ENCODE measurements at regions not wholly inside any gene's neighbourhood (a gene's known extent, or its start where the extent isn't known, plus 50 kb on each side); places are given as distances from the start of the nearest gene placed in this dataset.

GRCh38 chr5:61901997-61902396 is 404.0 kb upstream of the KIF2A start:
- Mint-ChIP-seq H3K4me1 (no peaks in the 10 kb centered on the region), H3K4me3 (no peak overlapping the region), H3K9me3 (no peaks in the 10 kb centered on the region), H3K27me3 (peaks cover 3% of the 10 kb centered on the region), H3K36me3 (no peaks in the 10 kb centered on the region), H3K27ac (no peak overlapping the region)
- no peak for ATAC-seq (ENCODE audit: low read depth)
- POLR2A ChIA-PET = no interaction called here
- no peak for DNase-seq

- no peak for DNase-seq
- H3K27ac Mint-ChIP-seq = no peak overlapping the region
- H3K9me3 Mint-ChIP-seq = no peaks in the 10 kb centered on the region
- ATAC-seq (ENCODE audit: low read depth) = no peak
- peaks cover 3% of the 10 kb centered on the region for H3K27me3 Mint-ChIP-seq
- no peak overlapping the region for H3K4me3 Mint-ChIP-seq
- no peaks in the 10 kb centered on the region for H3K4me1 Mint-ChIP-seq
- H3K36me3 Mint-ChIP-seq = no peaks in the 10 kb centered on the region
- POLR2A ChIA-PET = no interaction called here
Observed at GRCh38 chr5:61904730-61905129, 401.3 kb upstream of the KIF2A start.

DNA sequence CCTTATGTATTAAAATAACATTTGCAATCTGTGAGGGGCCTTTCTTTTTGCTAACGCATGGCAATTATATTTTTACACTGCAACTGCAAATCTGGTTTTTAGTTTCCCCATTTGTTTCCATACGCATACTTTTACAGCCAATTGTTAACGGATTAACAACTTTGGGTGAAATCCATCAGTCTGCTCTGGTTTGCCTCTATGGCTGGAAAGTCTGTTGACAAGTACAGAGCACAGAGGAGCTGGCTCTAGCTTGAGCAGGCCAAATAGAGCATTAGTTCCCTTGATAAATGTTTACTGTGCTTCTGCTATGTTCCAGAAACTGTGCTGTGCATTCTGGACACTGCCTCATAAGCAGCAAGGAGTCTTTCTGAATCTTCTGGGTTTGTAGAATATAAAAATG is 400.4 kb upstream of the KIF2A start:
- Mint-ChIP-seq H3K36me3 (no peaks in the 10 kb centered on the region), H3K4me1 (no peaks in the 10 kb centered on the region), H3K27ac (no peak overlapping the region), H3K4me3 (no peak overlapping the region), H3K27me3 (peaks cover 3% of the 10 kb centered on the region), H3K9me3 (no peaks in the 10 kb centered on the region)
- ATAC-seq (ENCODE audit: low read depth) (no peak), DNase-seq (no peak)
- POLR2A ChIA-PET = no interaction called here

DNA sequence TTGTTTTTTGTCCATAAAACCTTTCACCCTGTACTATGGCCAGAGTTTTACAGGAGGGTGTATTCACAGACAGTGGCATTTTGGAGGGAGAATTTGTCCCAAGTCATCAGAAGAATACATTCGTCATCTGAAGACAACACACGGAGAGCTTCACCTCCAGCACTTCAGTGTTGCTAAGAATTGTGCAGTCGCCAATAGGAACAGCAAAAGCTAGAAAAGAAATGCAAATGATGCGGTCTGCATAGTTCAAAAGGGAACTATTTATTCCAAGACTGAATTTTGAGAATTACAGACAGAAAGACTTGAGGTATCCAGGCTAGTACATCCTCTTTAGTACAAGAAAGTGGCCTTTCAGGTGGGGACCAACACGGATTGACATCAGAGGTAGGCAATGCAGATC is 399.2 kb upstream of the KIF2A start:
- POLR2A ChIA-PET = no interaction called here
- ATAC-seq (ENCODE audit: low read depth) = no peak
- no peaks in the 10 kb centered on the region for H3K36me3 Mint-ChIP-seq

GRCh38 chr5:61907995-61908394 is 398.0 kb upstream of the KIF2A start:
- Mint-ChIP-seq H3K27ac (no peak overlapping the region), H3K4me3 (no peak overlapping the region), H3K27me3 (no peaks in the 10 kb centered on the region), H3K36me3 (no peaks in the 10 kb centered on the region), H3K4me1 (no peaks in the 10 kb centered on the region), H3K9me3 (no peaks in the 10 kb centered on the region)
- POLR2A ChIA-PET = no interaction called here
- DNase-seq (no peak), ATAC-seq (ENCODE audit: low read depth) (no peak)

More for the DNA sequence above, 399.2 kb upstream of the KIF2A start:
- H3K27ac Mint-ChIP-seq = no peak overlapping the region
- no peaks in the 10 kb centered on the region for H3K9me3 Mint-ChIP-seq
- no peak overlapping the region for H3K4me3 Mint-ChIP-seq
- DNase-seq = no peak
- H3K4me1 Mint-ChIP-seq = no peaks in the 10 kb centered on the region
- H3K27me3 Mint-ChIP-seq = peaks cover 3% of the 10 kb centered on the region

- POLR2A ChIA-PET = no interaction called here
- H3K4me1 Mint-ChIP-seq = no peaks in the 10 kb centered on the region
- no peaks in the 10 kb centered on the region for H3K36me3 Mint-ChIP-seq
- no peak for DNase-seq
- no peaks in the 10 kb centered on the region for H3K27me3 Mint-ChIP-seq
- H3K27ac Mint-ChIP-seq = no peak overlapping the region
- H3K4me3 Mint-ChIP-seq = no peak overlapping the region
- no peaks in the 10 kb centered on the region for H3K9me3 Mint-ChIP-seq
- no peak for ATAC-seq (ENCODE audit: low read depth)
Observed at GRCh38 chr5:61910771-61911170, 395.2 kb upstream of the KIF2A start.

- no peaks in the 10 kb centered on the region for H3K9me3 Mint-ChIP-seq
- POLR2A ChIA-PET = no interaction called here
- no peak for ATAC-seq (ENCODE audit: low read depth)
Observed at GRCh38 chr5:61912559-61912958, 393.4 kb upstream of the KIF2A start.

DNA sequence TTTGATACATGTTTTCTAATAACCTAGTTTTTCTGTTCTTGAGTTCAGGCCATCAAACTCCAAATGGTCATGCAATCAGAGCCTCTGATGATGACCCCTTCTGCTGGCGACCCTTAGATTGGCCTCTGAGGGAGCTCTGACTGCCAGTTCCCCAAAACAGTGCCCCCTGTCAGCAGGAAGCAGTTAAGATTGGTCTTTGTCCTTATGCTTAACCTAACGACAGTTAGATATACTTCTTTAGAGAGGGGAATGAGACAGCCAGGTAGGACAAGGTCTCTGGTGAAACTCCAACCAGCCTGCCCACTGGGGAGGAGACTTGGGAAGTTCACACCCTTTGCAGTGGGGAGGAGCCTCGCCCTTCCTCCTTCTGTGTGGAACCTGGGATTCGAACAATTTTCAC is 390.4 kb upstream of the KIF2A start:
- no peak overlapping the region for H3K4me3 Mint-ChIP-seq
- no peak for ATAC-seq (ENCODE audit: low read depth)
- H3K27me3 Mint-ChIP-seq = no peaks in the 10 kb centered on the region
- H3K27ac Mint-ChIP-seq = no peak overlapping the region
- H3K9me3 Mint-ChIP-seq = no peaks in the 10 kb centered on the region
- no peaks in the 10 kb centered on the region for H3K36me3 Mint-ChIP-seq
- no peaks in the 10 kb centered on the region for H3K4me1 Mint-ChIP-seq
- POLR2A ChIA-PET = no interaction called here
- DNase-seq = no peak

More at GRCh38 chr5:61912559-61912958, 393.4 kb upstream of the KIF2A start:
- H3K4me1 Mint-ChIP-seq = no peaks in the 10 kb centered on the region
- no peak overlapping the region for H3K4me3 Mint-ChIP-seq
- H3K27me3 Mint-ChIP-seq = no peaks in the 10 kb centered on the region
- no peak for DNase-seq
- no peak overlapping the region for H3K27ac Mint-ChIP-seq
- H3K36me3 Mint-ChIP-seq = no peaks in the 10 kb centered on the region

GRCh38 chr5:61916621-61917620 is 389.1 kb upstream of the KIF2A start:
- H3K27me3 Mint-ChIP-seq = no peaks in the 10 kb centered on the region
- H3K36me3 Mint-ChIP-seq = no peaks in the 10 kb centered on the region
- no peak overlapping the region for H3K4me3 Mint-ChIP-seq
- H3K4me1 Mint-ChIP-seq = no peaks in the 10 kb centered on the region
- H3K9me3 Mint-ChIP-seq = no peaks in the 10 kb centered on the region
- ATAC-seq (ENCODE audit: low read depth) = no peak
- no peak overlapping the region for H3K27ac Mint-ChIP-seq
- POLR2A ChIA-PET = no interaction called here
- DNase-seq = no peak

DNA sequence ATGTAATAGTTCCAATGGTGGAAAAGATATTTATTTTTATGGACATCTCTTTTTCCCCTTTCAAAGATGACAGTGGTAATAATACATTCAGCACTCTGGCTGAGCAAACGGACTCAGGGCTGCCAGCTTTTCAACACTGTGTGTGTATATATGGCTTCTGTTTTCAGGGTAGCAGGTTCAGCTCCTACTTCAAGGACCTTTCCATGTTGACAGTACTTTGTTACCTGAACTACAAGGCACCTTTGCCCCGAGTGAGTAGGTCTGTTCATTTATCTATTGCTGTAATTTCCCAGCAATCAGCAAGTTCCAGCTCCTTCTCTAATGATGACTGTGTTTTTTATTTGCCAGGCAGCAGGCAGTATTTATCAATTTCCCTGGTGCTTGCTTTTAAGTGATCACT is 387.4 kb upstream of the KIF2A start:
- H3K9me3 Mint-ChIP-seq = no peaks in the 10 kb centered on the region
- no peak overlapping the region for H3K4me3 Mint-ChIP-seq
- no peak for ATAC-seq (ENCODE audit: low read depth)
- no peaks in the 10 kb centered on the region for H3K27me3 Mint-ChIP-seq
- H3K4me1 Mint-ChIP-seq = no peaks in the 10 kb centered on the region
- H3K27ac Mint-ChIP-seq = no peak overlapping the region
- POLR2A ChIA-PET = no interaction called here
- DNase-seq = no peak
- H3K36me3 Mint-ChIP-seq = no peaks in the 10 kb centered on the region

DNA sequence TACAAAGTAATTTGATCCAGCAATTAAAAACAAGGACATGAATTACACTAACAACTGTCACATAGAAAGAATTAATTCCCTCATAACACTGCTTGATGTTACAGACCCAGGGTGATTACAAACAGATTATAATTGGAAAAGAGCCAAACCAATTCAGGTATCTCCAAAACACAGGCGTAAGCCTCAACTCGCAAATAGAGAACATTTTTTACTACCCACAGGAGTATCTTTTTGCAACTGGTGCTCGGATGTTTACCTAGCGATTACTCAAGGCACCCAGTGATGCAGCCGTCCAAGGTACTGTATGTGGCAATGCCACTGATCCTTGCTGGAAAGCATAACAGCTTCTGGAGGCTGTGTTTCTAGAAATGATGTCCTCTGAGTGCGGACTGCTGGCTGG is 386.1 kb upstream of the KIF2A start:
- Mint-ChIP-seq H3K4me3 (no peak overlapping the region), H3K9me3 (no peaks in the 10 kb centered on the region), H3K36me3 (no peaks in the 10 kb centered on the region), H3K27ac (no peak overlapping the region), H3K4me1 (no peaks in the 10 kb centered on the region), H3K27me3 (peaks cover 6% of the 10 kb centered on the region)
- ATAC-seq (ENCODE audit: low read depth) = no peak
- POLR2A ChIA-PET = no interaction called here
- no peak for DNase-seq

- POLR2A ChIA-PET = no interaction called here
- no peak overlapping the region for H3K27ac Mint-ChIP-seq
- H3K36me3 Mint-ChIP-seq = no peaks in the 10 kb centered on the region
- no peak overlapping the region for H3K4me3 Mint-ChIP-seq
- H3K9me3 Mint-ChIP-seq = no peaks in the 10 kb centered on the region
- ATAC-seq (ENCODE audit: low read depth) = no peak
- H3K27me3 Mint-ChIP-seq = peaks cover 7% of the 10 kb centered on the region
- no peaks in the 10 kb centered on the region for H3K4me1 Mint-ChIP-seq
- DNase-seq = no peak
Observed at GRCh38 chr5:61924251-61924650, 381.8 kb upstream of the KIF2A start.

- H3K36me3 Mint-ChIP-seq = no peaks in the 10 kb centered on the region
- no peak overlapping the region for H3K4me3 Mint-ChIP-seq
- POLR2A ChIA-PET = no interaction called here
- no peak overlapping the region for H3K27ac Mint-ChIP-seq
- ATAC-seq (ENCODE audit: low read depth) (no peak), DNase-seq (no peak)
- H3K9me3 Mint-ChIP-seq = no peaks in the 10 kb centered on the region
- peaks cover 9% of the 10 kb centered on the region for H3K27me3 Mint-ChIP-seq
- no peaks in the 10 kb centered on the region for H3K4me1 Mint-ChIP-seq
Observed at GRCh38 chr5:61926911-61927310, 379.1 kb upstream of the KIF2A start.

DNA sequence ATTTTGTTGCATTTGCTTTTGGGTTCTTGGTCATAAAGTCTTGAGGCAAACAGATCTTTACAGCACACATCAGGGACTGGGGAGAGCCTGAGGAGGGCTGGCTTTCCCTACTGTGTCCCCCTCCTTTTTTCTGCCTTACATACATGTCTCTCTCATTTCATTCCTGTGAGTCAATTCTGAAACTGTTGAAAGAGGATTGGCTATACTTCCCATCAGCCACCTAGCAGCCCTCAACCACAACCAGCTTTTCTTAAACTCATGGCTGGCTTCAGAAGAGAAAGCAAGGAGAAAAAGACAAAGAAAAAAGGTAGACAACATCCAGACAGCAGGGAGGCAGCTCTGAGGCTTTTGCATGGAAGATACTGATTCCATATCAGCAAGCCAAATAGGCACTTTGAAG is 374.8 kb upstream of the KIF2A start:
- Mint-ChIP-seq H3K9me3 (no peaks in the 10 kb centered on the region), H3K4me3 (no peak overlapping the region), H3K36me3 (no peaks in the 10 kb centered on the region), H3K4me1 (no peaks in the 10 kb centered on the region), H3K27ac (no peak overlapping the region), H3K27me3 (peaks cover 4% of the 10 kb centered on the region)
- no peak for DNase-seq
- POLR2A ChIA-PET = no interaction called here
- no peak for ATAC-seq (ENCODE audit: low read depth)
